Hepatocyte (in vitro differentiated cells): ENCODE measurements at regions not wholly inside any gene's neighbourhood (a gene's known extent, or its start where the extent isn't known, plus 50 kb on each side); places are given as distances from the start of the nearest gene placed in this dataset.

Experiments
- DNase-seq: peaks from one replicate; pipeline ENCODE4 v3.0.0-alpha.2; 2016; ENCODE audit warnings: low spot score
- H2AFZ ChIP-seq: fragments of 200-600 bp; sonication (generic); 2 replicates; pipeline ENCODE4 v1.6.0; 2016; ENCODE audit warnings: antibody characterized with exemption, mild to moderate bottlenecking
- H3K27ac ChIP-seq: fragments of 200-600 bp; sonication (generic); 2 replicates; pipeline ENCODE4 v1.5.1; 2016; ENCODE audit warnings: mild to moderate bottlenecking
- H3K27me3 ChIP-seq: fragments of 200-600 bp; sonication (generic); 2 replicates; pipeline ENCODE4 v1.6.1; 2016
- H3K36me3 ChIP-seq: fragments of 200-600 bp; sonication (generic); replicated peaks from 2 replicates; pipeline ENCODE4 v1.5.1; 2016; ENCODE audit warnings: low read depth; ENCODE audit not compliant: insufficient read depth
- H3K4me1 ChIP-seq: fragments of 200-600 bp; sonication (generic); 2 replicates; pipeline ENCODE4 v1.5.1; 2016; ENCODE audit warnings: mild to moderate bottlenecking, moderate library complexity; ENCODE audit not compliant: insufficient read depth
- H3K4me2 ChIP-seq: fragments of 200-600 bp; sonication (generic); 2 replicates; pipeline ENCODE4 v1.6.0; 2016
- H3K4me3 ChIP-seq: fragments of 200-600 bp; sonication (generic); 2 replicates; pipeline ENCODE4 v1.5.1; 2016; ENCODE audit warnings: mild to moderate bottlenecking
- H3K79me2 ChIP-seq: fragments of 200-600 bp; sonication (generic); 2 replicates; pipeline ENCODE4 v1.6.0; 2017; ENCODE audit warnings: mild to moderate bottlenecking
- H3K9me2 ChIP-seq: fragments of 200-600 bp; sonication (generic); replicated peaks from 2 replicates; pipeline ENCODE4 v1.6.0; 2017; ENCODE audit warnings: mild to moderate bottlenecking; ENCODE audit not compliant: insufficient read depth
- H3K9me3 ChIP-seq: fragments of 200-600 bp; sonication (generic); 2 replicates; pipeline ENCODE4 v1.5.1; 2016; ENCODE audit warnings: low read depth, mild to moderate bottlenecking
- H4K20me1 ChIP-seq: fragments of 200-600 bp; sonication (generic); 2 replicates; pipeline ENCODE4 v1.6.0; 2016; ENCODE audit warnings: mild to moderate bottlenecking; ENCODE audit not compliant: insufficient read depth, poor library complexity, severe bottlenecking
- CTCF ChIP-seq: fragments of 200-600 bp; sonication (generic); IDR thresholded peaks from 2 replicates; pipeline ENCODE4 v1.5.1; 2016; ENCODE audit warnings: antibody characterized with exemption, mild to moderate bottlenecking; ENCODE audit not compliant: poor library complexity
- EZH2 ChIP-seq: fragments of 200-600 bp; sonication (generic); IDR thresholded peaks from 2 replicates; pipeline ENCODE4 v1.6.1; 2016; ENCODE audit warnings: antibody characterized with exemption, mild to moderate bottlenecking, borderline replicate concordance
- EZH2phosphoT487 ChIP-seq: fragments of 200-600 bp; sonication (generic); IDR thresholded peaks from one replicate; pipeline ENCODE4 v1.6.1; 2018; ENCODE audit warnings: antibody characterized with exemption, mild to moderate bottlenecking, low read depth, moderate library complexity; ENCODE audit not compliant: unreplicated experiment, severe bottlenecking
- WGBS: methylation state at CpG from one replicate; pipeline ENCODE4 v1.1.6; 2016; ENCODE audit warnings: low lambda C conversion rate; ENCODE audit errors: missing lambda C conversion rate; 5-methylcytosine and 5-hydroxymethylcytosine counted together

- no peak for TF ChIP-seq CTCF
- 90% methylated on average over 3 of the region's 3 CpGs for WGBS
- no peaks in the 10 kb centered on the region for H3K4me1 ChIP-seq
- H3K27me3 ChIP-seq = no peaks in the 10 kb centered on the region
- no peak overlapping the region for H3K4me2 ChIP-seq
- H4K20me1 ChIP-seq = no peaks in the 10 kb centered on the region
- no peaks in the 10 kb centered on the region for H3K9me2 ChIP-seq
- no peaks in the 10 kb centered on the region for H3K36me3 ChIP-seq
- H2AFZ ChIP-seq = no peak overlapping the region
- no peak overlapping the region for H3K4me3 ChIP-seq
- no peak for DNase-seq
- H3K27ac ChIP-seq = no peak overlapping the region
- no peaks in the 10 kb centered on the region for H3K9me3 ChIP-seq
- no peaks in the 10 kb centered on the region for H3K79me2 ChIP-seq
Observed at GRCh38 chr2:41381701-41382100, 666.1 kb upstream of the PKDCC start.

- H3K9me2 ChIP-seq = no peaks in the 10 kb centered on the region
- DNase-seq = no peak
- no peaks in the 10 kb centered on the region for H3K4me1 ChIP-seq
- no peak overlapping the region for H3K27ac ChIP-seq
- no peaks in the 10 kb centered on the region for H3K79me2 ChIP-seq
- no peak for TF ChIP-seq CTCF
- no peak for TF ChIP-seq EZH2phosphoT487
- TF ChIP-seq EZH2 = no peak
- 87% methylated on average over 2 of the region's 2 CpGs for WGBS
- no peak overlapping the region for H3K4me3 ChIP-seq
- no peaks in the 10 kb centered on the region for H3K27me3 ChIP-seq
- H4K20me1 ChIP-seq = no peaks in the 10 kb centered on the region
- H3K4me2 ChIP-seq = no peak overlapping the region
- H3K9me3 ChIP-seq = no peaks in the 10 kb centered on the region
- no peak overlapping the region for H2AFZ ChIP-seq
- no peaks in the 10 kb centered on the region for H3K36me3 ChIP-seq
Observed at GRCh38 chr2:41387519-41387918, 660.3 kb upstream of the PKDCC start.

- 84% methylated on average over 1 of the region's 1 CpG for WGBS
- Histone ChIP-seq H3K4me2 (no peak overlapping the region), H3K27ac (no peak overlapping the region), H3K79me2 (no peaks in the 10 kb centered on the region), H3K4me3 (no peak overlapping the region), H4K20me1 (no peaks in the 10 kb centered on the region), H3K36me3 (no peaks in the 10 kb centered on the region), H2AFZ (no peak overlapping the region), H3K27me3 (no peaks in the 10 kb centered on the region), H3K9me3 (no peaks in the 10 kb centered on the region), H3K4me1 (no peaks in the 10 kb centered on the region), H3K9me2 (no peaks in the 10 kb centered on the region)
- TF ChIP-seq EZH2 (no peak), EZH2phosphoT487 (no peak), CTCF (no peak)
- DNase-seq = no peak
Observed at GRCh38 chr2:41393621-41394020, 654.2 kb upstream of the PKDCC start.

- WGBS = 79% methylated on average over 1 of the region's 1 CpG
Observed at GRCh38 chr2:41394541-41394940, 653.3 kb upstream of the PKDCC start.

More at GRCh38 chr2:41394541-41394940, 653.3 kb upstream of the PKDCC start:
- Histone ChIP-seq H3K9me3 (no peaks in the 10 kb centered on the region), H3K4me1 (no peaks in the 10 kb centered on the region), H3K4me3 (no peak overlapping the region), H4K20me1 (no peaks in the 10 kb centered on the region), H3K36me3 (no peaks in the 10 kb centered on the region), H3K79me2 (no peaks in the 10 kb centered on the region), H2AFZ (no peak overlapping the region), H3K27me3 (no peaks in the 10 kb centered on the region), H3K4me2 (no peak overlapping the region), H3K9me2 (no peaks in the 10 kb centered on the region), H3K27ac (no peak overlapping the region)
- no peak for DNase-seq
- TF ChIP-seq CTCF (no peak), EZH2 (no peak)
